T-helper 17 cell (primary cell): ENCODE measurements at regions not wholly inside any gene's neighbourhood (a gene's known extent, or its start where the extent isn't known, plus 50 kb on each side); places are given as distances from the start of the nearest gene placed in this dataset.
"Not testable (repeated sequence)": the region's sequence is repeated elsewhere in the genome, so short reads cannot be mapped to it uniquely, and the experiment has no call there.

Source experiments
- ATAC-seq: fragments of 150-1000 bp; cut with Tn5 transposase; 2 replicates; pipeline ENCODE4 v1.10.0; 2021; ENCODE audit warnings: mild to moderate bottlenecking, moderate library complexity
- DNase-seq, 3 donors: peaks; one replicate each; pipeline versions ENCODE4 v3.0.0 to v3.0.0-alpha.2; 2020 to 2021
- H3K9me3 ChIP-seq: one replicate; pipeline ENCODE4 v1.7.0; 2013; ENCODE audit warnings: low read length, mild to moderate bottlenecking; ENCODE audit not compliant: control insufficient read depth, poor library complexity, severe bottlenecking
- H3K27ac Mint-ChIP-seq: one replicate; pipeline ENCODE4 v1.8.0; 2022; ENCODE audit warnings: mild to moderate bottlenecking, moderate library complexity, mixed read lengths
- H3K27me3 Mint-ChIP-seq: one replicate; pipeline ENCODE4 v1.8.0; 2022; ENCODE audit warnings: mixed read lengths
- H3K36me3 Mint-ChIP-seq: one replicate; pipeline ENCODE4 v1.8.0; 2022; ENCODE audit warnings: low read depth, mixed read lengths
- H3K4me1 Mint-ChIP-seq: one replicate; pipeline ENCODE4 v1.8.0; 2022; ENCODE audit warnings: mild to moderate bottlenecking, mixed read lengths
- H3K4me3 Mint-ChIP-seq: one replicate; pipeline ENCODE4 v1.8.0; 2022; ENCODE audit warnings: mild to moderate bottlenecking, moderate library complexity, mixed read lengths

- ATAC-seq (no peak), DNase-seq (no peak)
- no peak overlapping the region for H3K27ac Mint-ChIP-seq
- H3K36me3 Mint-ChIP-seq, result no peaks in the 10 kb centered on the region
- peak overlapping the region; percentile 19 for H3K4me3 Mint-ChIP-seq
- H3K4me1 Mint-ChIP-seq, result no peaks in the 10 kb centered on the region
- no peaks in the 10 kb centered on the region for H3K27me3 Mint-ChIP-seq
- H3K9me3 ChIP-seq, result no peaks in the 10 kb centered on the region
These were observed 407.9 kb upstream of the AADAT start for GRCh38 chr4:170497689-170498088.

- no peak for ATAC-seq
- no peaks in the 10 kb centered on the region for H3K4me1 Mint-ChIP-seq
- H3K4me3 Mint-ChIP-seq, result peak overlapping the region; percentile 19
- no peaks in the 10 kb centered on the region for H3K27me3 Mint-ChIP-seq
- DNase-seq, result no peak
- no peaks in the 10 kb centered on the region for H3K36me3 Mint-ChIP-seq
- H3K9me3 ChIP-seq, result no peaks in the 10 kb centered on the region
- no peak overlapping the region for H3K27ac Mint-ChIP-seq
These were observed 407.4 kb upstream of the AADAT start for GRCh38 chr4:170497112-170497511.

- H3K9me3 ChIP-seq, result no peaks in the 10 kb centered on the region
- Mint-ChIP-seq H3K4me1 (no peaks in the 10 kb centered on the region), H3K36me3 (no peaks in the 10 kb centered on the region), H3K27me3 (no peaks in the 10 kb centered on the region), H3K4me3 (no peak overlapping the region), H3K27ac (no peak overlapping the region)
- ATAC-seq (no peak), DNase-seq (no peak)
These were observed 402.2 kb upstream of the AADAT start for GRCh38 chr4:170491981-170492380.

DNA sequence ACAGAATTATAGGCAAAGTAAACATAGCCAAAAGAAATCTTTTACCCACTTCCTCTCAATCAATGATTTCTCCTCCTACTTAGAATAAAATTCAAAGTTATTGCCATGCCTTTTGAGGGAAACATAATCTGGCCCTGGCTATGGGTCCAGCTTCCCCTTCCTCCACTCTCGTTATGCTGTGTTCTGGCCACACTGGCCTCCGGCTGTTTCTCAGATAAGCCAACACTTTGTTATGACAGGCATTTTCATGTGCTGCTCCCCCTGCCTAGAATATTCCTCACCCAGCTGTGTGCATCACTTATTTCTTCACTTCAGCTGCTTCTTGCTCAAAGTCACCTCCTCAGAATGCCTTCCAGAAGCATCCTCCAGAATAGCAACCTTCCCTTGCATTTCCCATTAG is 386.6 kb upstream of the AADAT start:
- H3K4me1 Mint-ChIP-seq, result no peaks in the 10 kb centered on the region
- ATAC-seq (no peak), DNase-seq (no peak)
- H3K27ac Mint-ChIP-seq, result no peak overlapping the region
- no peaks in the 10 kb centered on the region for H3K36me3 Mint-ChIP-seq
- H3K9me3 ChIP-seq, result no peaks in the 10 kb centered on the region
- no peaks in the 10 kb centered on the region for H3K27me3 Mint-ChIP-seq
- no peak overlapping the region for H3K4me3 Mint-ChIP-seq

DNA sequence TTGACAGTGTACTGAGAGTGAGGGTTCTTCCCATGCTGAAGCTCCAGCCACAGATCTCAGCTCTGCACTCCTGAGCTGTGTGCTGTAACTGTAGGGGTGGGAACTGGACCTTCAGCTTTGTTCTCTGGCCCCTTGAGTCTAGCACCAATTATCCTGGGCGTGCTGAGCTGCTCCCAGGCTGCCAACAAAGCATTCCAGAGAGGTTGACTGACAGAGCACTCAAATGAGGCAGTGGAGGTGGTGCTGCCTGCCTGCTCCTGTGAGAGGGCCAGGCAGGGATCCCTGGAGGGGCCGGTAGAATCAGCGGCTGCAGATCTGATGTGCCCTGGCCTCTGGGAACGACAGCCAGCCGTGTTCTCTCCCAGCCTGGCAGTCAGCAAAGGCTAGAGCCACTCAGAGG is 375.7 kb upstream of the AADAT start:
- no peak overlapping the region for H3K4me3 Mint-ChIP-seq
- H3K4me1 Mint-ChIP-seq, result no peaks in the 10 kb centered on the region
- H3K9me3 ChIP-seq, result no peaks in the 10 kb centered on the region
- H3K27me3 Mint-ChIP-seq, result no peaks in the 10 kb centered on the region
- DNase-seq (no peak), ATAC-seq (no peak)
- H3K27ac Mint-ChIP-seq, result no peak overlapping the region
- no peaks in the 10 kb centered on the region for H3K36me3 Mint-ChIP-seq

DNA sequence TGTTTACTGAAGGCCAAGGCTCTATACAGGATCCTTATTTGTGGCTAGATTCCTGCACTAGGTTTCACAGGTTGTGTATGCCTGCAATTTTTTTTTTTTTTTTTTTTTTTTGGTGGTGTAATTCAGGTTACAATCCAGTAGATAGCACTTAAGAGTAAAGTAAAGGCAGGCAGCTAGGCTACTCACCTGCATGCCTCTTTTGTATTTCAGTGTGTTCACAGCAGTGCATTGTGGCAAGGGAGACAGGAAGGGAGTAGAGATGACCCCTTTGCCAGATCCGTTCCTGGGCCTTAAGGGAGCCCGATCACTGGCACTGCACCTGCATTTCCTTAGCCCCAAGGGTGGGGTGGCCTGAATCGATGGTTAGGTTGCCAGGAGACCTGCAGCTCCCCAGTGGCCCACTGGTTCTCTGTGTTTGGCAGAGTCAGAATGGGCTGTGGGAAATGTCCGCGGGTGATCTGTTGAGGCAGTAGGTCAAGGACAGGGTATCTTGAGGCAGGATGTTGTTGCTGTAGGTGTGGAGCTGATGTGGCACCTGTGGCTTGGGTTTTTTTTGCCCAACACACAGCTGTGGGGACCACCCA is 374.9 kb upstream of the AADAT start:
- DNase-seq, result no peak
- H3K27me3 Mint-ChIP-seq, result no peaks in the 10 kb centered on the region
- H3K9me3 ChIP-seq, result no peaks in the 10 kb centered on the region
- no peaks in the 10 kb centered on the region for H3K36me3 Mint-ChIP-seq
- no peak for ATAC-seq
- no peak overlapping the region for H3K27ac Mint-ChIP-seq
- no peak overlapping the region for H3K4me3 Mint-ChIP-seq
- no peaks in the 10 kb centered on the region for H3K4me1 Mint-ChIP-seq

DNA sequence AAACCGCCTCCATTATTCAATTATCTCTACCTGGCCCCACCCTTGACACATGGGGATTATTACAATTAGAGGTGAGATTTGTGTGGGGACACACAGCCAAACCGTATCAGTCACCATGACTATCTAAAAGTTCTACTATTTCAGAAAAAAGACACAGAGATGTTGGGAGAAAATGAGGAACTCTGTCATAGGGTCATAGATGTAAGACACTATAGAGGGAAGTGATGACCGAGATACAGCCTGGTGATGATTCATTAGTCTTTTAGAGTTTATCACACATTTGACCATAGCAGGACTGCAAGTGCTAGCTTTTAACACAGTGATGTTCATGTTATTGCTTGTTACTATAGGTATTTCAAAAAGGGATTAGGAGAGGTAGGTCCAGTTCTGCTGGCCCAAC is 357.0 kb upstream of the AADAT start:
- H3K36me3 Mint-ChIP-seq, result no peaks in the 10 kb centered on the region
- no peaks in the 10 kb centered on the region for H3K4me1 Mint-ChIP-seq
- no peaks in the 10 kb centered on the region for H3K9me3 ChIP-seq
- no peaks in the 10 kb centered on the region for H3K27me3 Mint-ChIP-seq
- DNase-seq, result no peak
- no peak overlapping the region for H3K4me3 Mint-ChIP-seq
- H3K27ac Mint-ChIP-seq, result no peak overlapping the region
- no peak for ATAC-seq

GRCh38 chr4:170441146-170441545 is 351.4 kb upstream of the AADAT start:
- not testable (repeated sequence) for H3K9me3 ChIP-seq, H3K36me3 Mint-ChIP-seq, H3K27me3 Mint-ChIP-seq, DNase-seq, ATAC-seq, H3K4me1 Mint-ChIP-seq, H3K4me3 Mint-ChIP-seq, H3K27ac Mint-ChIP-seq

DNA sequence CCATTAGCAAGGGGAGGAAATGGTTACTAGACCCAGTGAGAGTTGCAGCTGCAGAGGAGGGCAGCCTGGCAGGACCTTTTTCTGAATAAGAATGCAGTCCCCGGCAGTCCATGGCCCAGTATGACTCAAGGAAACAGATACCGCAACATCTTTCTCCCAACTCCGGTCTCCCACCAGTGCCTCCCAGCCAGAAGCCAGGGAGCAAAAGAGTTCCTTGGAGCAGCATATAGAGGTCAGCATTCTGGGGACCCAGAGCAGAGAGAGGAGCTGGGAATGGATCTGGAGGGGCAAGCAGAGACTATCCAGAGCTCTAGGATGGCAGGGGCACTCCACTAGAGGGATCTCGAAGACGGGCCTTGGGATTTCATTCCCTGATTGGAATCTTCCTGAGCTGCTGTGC is 339.2 kb upstream of the AADAT start:
- ATAC-seq (no peak), DNase-seq (no peak)
- no peaks in the 10 kb centered on the region for H3K9me3 ChIP-seq
- Mint-ChIP-seq H3K27ac (no peak overlapping the region), H3K4me1 (no peaks in the 10 kb centered on the region), H3K27me3 (no peaks in the 10 kb centered on the region), H3K36me3 (no peaks in the 10 kb centered on the region), H3K4me3 (no peak overlapping the region)

GRCh38 chr4:170425521-170426143 is 335.9 kb upstream of the AADAT start:
- H3K4me1 Mint-ChIP-seq, result no peaks in the 10 kb centered on the region
- ATAC-seq, result no peak

GRCh38 chr4:170425040-170425439 is 335.3 kb upstream of the AADAT start:
- H3K4me1 Mint-ChIP-seq, result no peaks in the 10 kb centered on the region
- DNase-seq (no peak), ATAC-seq (no peak)
- H3K27me3 Mint-ChIP-seq, result no peaks in the 10 kb centered on the region
- no peaks in the 10 kb centered on the region for H3K9me3 ChIP-seq
- H3K36me3 Mint-ChIP-seq, result no peaks in the 10 kb centered on the region
- H3K4me3 Mint-ChIP-seq, result no peak overlapping the region
- H3K27ac Mint-ChIP-seq, result no peak overlapping the region

More at GRCh38 chr4:170425521-170426143, 335.9 kb upstream of the AADAT start:
- no peaks in the 10 kb centered on the region for H3K9me3 ChIP-seq
- H3K36me3 Mint-ChIP-seq, result no peaks in the 10 kb centered on the region
- no peak overlapping the region for H3K4me3 Mint-ChIP-seq
- no peaks in the 10 kb centered on the region for H3K27me3 Mint-ChIP-seq
- no peak for DNase-seq
- no peak overlapping the region for H3K27ac Mint-ChIP-seq

- H3K4me3 Mint-ChIP-seq, result no peak overlapping the region
- no peaks in the 10 kb centered on the region for H3K4me1 Mint-ChIP-seq
- no peaks in the 10 kb centered on the region for H3K9me3 ChIP-seq
- H3K36me3 Mint-ChIP-seq, result no peaks in the 10 kb centered on the region
- DNase-seq, result no peak
- no peaks in the 10 kb centered on the region for H3K27me3 Mint-ChIP-seq
- ATAC-seq, result no peak
- no peak overlapping the region for H3K27ac Mint-ChIP-seq
These were observed 333.4 kb upstream of the AADAT start for GRCh38 chr4:170423137-170423536.

GRCh38 chr4:170420255-170420693 is 330.5 kb upstream of the AADAT start:
- H3K27ac Mint-ChIP-seq, result no peak overlapping the region
- no peaks in the 10 kb centered on the region for H3K9me3 ChIP-seq
- H3K27me3 Mint-ChIP-seq, result no peaks in the 10 kb centered on the region
- H3K36me3 Mint-ChIP-seq, result no peaks in the 10 kb centered on the region
- no peak overlapping the region for H3K4me3 Mint-ChIP-seq
- no peak for ATAC-seq
- H3K4me1 Mint-ChIP-seq, result no peaks in the 10 kb centered on the region
- no peak for DNase-seq

DNA sequence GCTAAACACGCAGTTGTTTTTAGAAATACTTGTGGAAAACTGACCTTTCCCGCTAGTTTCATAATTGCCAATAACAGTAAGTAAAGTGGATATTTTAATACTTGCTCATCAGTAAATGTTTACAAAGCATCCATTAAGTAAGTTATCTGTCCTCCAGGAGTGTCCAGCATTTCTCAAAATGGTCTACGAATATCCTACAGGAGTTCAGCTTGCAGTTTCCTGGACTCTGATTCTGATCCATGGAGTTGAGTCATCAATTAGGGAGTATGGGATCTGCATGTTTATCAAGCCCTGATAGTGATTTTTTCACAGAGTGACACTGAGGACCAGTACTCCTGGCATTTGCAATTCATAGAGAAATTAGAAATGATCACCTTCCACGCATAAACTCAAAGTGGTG is 325.2 kb upstream of the AADAT start:
- no peak overlapping the region for H3K4me3 Mint-ChIP-seq

More for the DNA sequence above, 325.2 kb upstream of the AADAT start:
- ATAC-seq, result no peak
- H3K27me3 Mint-ChIP-seq, result no peaks in the 10 kb centered on the region
- no peaks in the 10 kb centered on the region for H3K9me3 ChIP-seq
- DNase-seq, result no peak
- H3K27ac Mint-ChIP-seq, result no peak overlapping the region
- no peaks in the 10 kb centered on the region for H3K4me1 Mint-ChIP-seq
- H3K36me3 Mint-ChIP-seq, result no peaks in the 10 kb centered on the region
